GM12874 (cell line): ENCODE measurements at regions not wholly inside any gene's neighbourhood (a gene's known extent, or its start where the extent isn't known, plus 50 kb on each side); places are given as distances from the start of the nearest gene placed in this dataset.

Experiments used
- CTCF ChIP-seq: IDR thresholded peaks from 2 replicates; pipeline ENCODE4 v1.5.1; 2011; ENCODE audit warnings: low read depth, mild to moderate bottlenecking, control low read depth, low read length, moderate library complexity; ENCODE audit not compliant: insufficient read depth

- TF ChIP-seq CTCF, result no peak
Measured at GRCh38 chr5:90263102-90263820, 146.3 kb downstream of the CETN3 start.

GRCh38 chr5:90251447-90251846 is 158.1 kb downstream of the CETN3 start:
- no peak for TF ChIP-seq CTCF

- no peak for TF ChIP-seq CTCF
Measured at GRCh38 chr5:90248640-90249039, 160.9 kb downstream of the CETN3 start.

GRCh38 chr5:90233476-90233875 is 176.1 kb downstream of the CETN3 start:
- no peak for TF ChIP-seq CTCF

- no peak for TF ChIP-seq CTCF
Measured at GRCh38 chr5:90231688-90232087, 177.9 kb downstream of the CETN3 start.

- no peak for TF ChIP-seq CTCF
Measured at GRCh38 chr5:90227683-90228082, 181.9 kb downstream of the CETN3 start.

- no peak for TF ChIP-seq CTCF
Measured at GRCh38 chr5:90226433-90227099, 183.0 kb downstream of the CETN3 start.
